ENCODE measurements at regions not wholly inside any gene's neighbourhood (a gene's known extent, or its start where the extent isn't known, plus 50 kb on each side); places are given as distances from the start of the nearest gene placed in this dataset.

GRCh38 chr13:81393721-81394120 lies 1052.8 kb upstream of the SPRY2 start:
- H3K27ac ChIP-seq, result no peak overlapping the region
- TF ChIP-seq ZFX (IDR thresholded peaks at IDR 0.05), result no peak
- TF ChIP-seq CTCF (conservative IDR thresholded peaks at IDR 0.05), result no peak

- no peak for TF ChIP-seq ZFX (IDR thresholded peaks at IDR 0.05)
- no peak for TF ChIP-seq CTCF (conservative IDR thresholded peaks at IDR 0.05)
- H3K27ac ChIP-seq, result no peak overlapping the region
These were observed 1052.2 kb upstream of the SPRY2 start for GRCh38 chr13:81393110-81393509.

GRCh38 chr13:81388400-81388799 lies 1047.5 kb upstream of the SPRY2 start:
- H3K27ac ChIP-seq, result no peak overlapping the region
- TF ChIP-seq ZFX (IDR thresholded peaks at IDR 0.05) (no peak), CTCF (conservative IDR thresholded peaks at IDR 0.05) (no peak)

- TF ChIP-seq CTCF (conservative IDR thresholded peaks at IDR 0.05), result no peak
- TF ChIP-seq ZFX (IDR thresholded peaks at IDR 0.05), result no peak
- no peak overlapping the region for H3K27ac ChIP-seq
These were observed 1042.5 kb upstream of the SPRY2 start for GRCh38 chr13:81383444-81383843.

GRCh38 chr13:81382246-81382645 lies 1041.3 kb upstream of the SPRY2 start:
- TF ChIP-seq CTCF (conservative IDR thresholded peaks at IDR 0.05), result no peak
- TF ChIP-seq ZFX (IDR thresholded peaks at IDR 0.05), result no peak
- no peak overlapping the region for H3K27ac ChIP-seq

- TF ChIP-seq ZFX (IDR thresholded peaks at IDR 0.05), result no peak
- TF ChIP-seq CTCF (conservative IDR thresholded peaks at IDR 0.05), result no peak
- no peak overlapping the region for H3K27ac ChIP-seq
These were observed 1040.6 kb upstream of the SPRY2 start for GRCh38 chr13:81381560-81381959.

GRCh38 chr13:81379183-81379582 lies 1038.3 kb upstream of the SPRY2 start:
- TF ChIP-seq ZFX (IDR thresholded peaks at IDR 0.05) (no peak), CTCF (conservative IDR thresholded peaks at IDR 0.05) (no peak)
- H3K27ac ChIP-seq, result no peak overlapping the region
